Stomach (tissue), 8 donors: ENCODE measurements at regions not wholly inside any gene's neighbourhood (a gene's known extent, or its start where the extent isn't known, plus 50 kb on each side); places are given as distances from the start of the nearest gene placed in this dataset.

Experiments
- DNase-seq, 2 donors: peaks; one replicate each; pipeline versions ENCODE4 v3.0.0 to v3.0.0-alpha.2; 2013 to 2019
- H3K27ac ChIP-seq, 5 donors: fragments of 200-600 bp in 4 of 5; sonication (generic) in 4 of 5; one replicate each; pipeline ENCODE4 v1.5.1; 2013 to 2019; ENCODE audit warnings: mild to moderate bottlenecking in 1 of 5, moderate library complexity in 1 of 5
- H3K27me3 ChIP-seq, 3 donors: fragments of 200-600 bp; sonication (generic); one replicate each; pipeline ENCODE4 v1.5.1; 2017 to 2019; ENCODE audit warnings: mixed run types in 1 of 3
- H3K36me3 ChIP-seq, 4 donors: fragments of 200-600 bp; sonication (generic); 1 replicate in 3 of 4; 2 replicates in 1 of 4; pipeline ENCODE4 v1.5.1; 2016 to 2019
- H3K4me1 ChIP-seq, 4 donors: fragments of 200-600 bp; sonication (generic); one replicate each; pipeline ENCODE4 v1.5.1; 2016 to 2019
- H3K4me3 ChIP-seq, 4 donors: fragments of 200-600 bp; sonication (generic) in 3 of 4; one replicate each; pipeline ENCODE4 v1.5.1; 2016 to 2019; ENCODE audit warnings: mild to moderate bottlenecking in 1 of 4
- H3K9me3 ChIP-seq, 4 donors: fragments of 200-600 bp; sonication (generic); one replicate each; pipeline ENCODE4 v1.5.1; 2016 to 2019
- EP300 ChIP-seq: sonication (generic); formaldehyde crosslinking; IDR thresholded peaks from one replicate; pipeline ENCODE4 v1.6.1; 2017; ENCODE audit warnings: antibody characterized with exemption
- POLR2A ChIP-seq, 4 donors: fragments of 450-650 bp; IDR thresholded peaks; one replicate each; pipeline ENCODE4 v1.6.1; 2016; ENCODE audit warnings: antibody characterized with exemption in 4 of 4, control low read depth in 2 of 4, mild to moderate bottlenecking in 1 of 4, moderate library complexity in 1 of 4
- POLR2AphosphoS5 ChIP-seq, 3 donors: sonication (generic); formaldehyde crosslinking; IDR thresholded peaks; one replicate each; pipeline ENCODE4 v1.6.1; 2016; ENCODE audit warnings: antibody characterized with exemption in 3 of 3
- WGBS, 5 donors: extraction: QIAGEN DNeasy Blood & Tissue Kit in 3 of 5; methylation state at CpG; one replicate each; pipeline versions ENCODE4 v1.1.5 to v1.1.7; 2013 to 2018; 5-methylcytosine and 5-hydroxymethylcytosine counted together
- intact Hi-C: fragments of 100-400 bp; cut with DNase I; formaldehyde crosslinking; loops from one replicate; pipeline ENCODE4 v1.15.1; 2023; ENCODE audit warnings: low total_unique reads
- TF ChIP-seq, protein P1 (sequence below), 7 experiments: fragments of 450-650 bp in 4 of 7; fragments of 200-600 bp in 3 of 7; sonication (generic) in 3 of 7; IDR thresholded peaks; one replicate each; pipeline ENCODE4 v1.5.1; 2016 to 2019; ENCODE audit warnings: antibody characterized with exemption in 7 of 7, control low read depth in 2 of 7, mild to moderate bottlenecking in 1 of 7
- donor health status: healthy with polysubstance abuse.
- donor health status: Bipolar disorder and iron deficiency.
- donor health status: healthy.

DNA sequence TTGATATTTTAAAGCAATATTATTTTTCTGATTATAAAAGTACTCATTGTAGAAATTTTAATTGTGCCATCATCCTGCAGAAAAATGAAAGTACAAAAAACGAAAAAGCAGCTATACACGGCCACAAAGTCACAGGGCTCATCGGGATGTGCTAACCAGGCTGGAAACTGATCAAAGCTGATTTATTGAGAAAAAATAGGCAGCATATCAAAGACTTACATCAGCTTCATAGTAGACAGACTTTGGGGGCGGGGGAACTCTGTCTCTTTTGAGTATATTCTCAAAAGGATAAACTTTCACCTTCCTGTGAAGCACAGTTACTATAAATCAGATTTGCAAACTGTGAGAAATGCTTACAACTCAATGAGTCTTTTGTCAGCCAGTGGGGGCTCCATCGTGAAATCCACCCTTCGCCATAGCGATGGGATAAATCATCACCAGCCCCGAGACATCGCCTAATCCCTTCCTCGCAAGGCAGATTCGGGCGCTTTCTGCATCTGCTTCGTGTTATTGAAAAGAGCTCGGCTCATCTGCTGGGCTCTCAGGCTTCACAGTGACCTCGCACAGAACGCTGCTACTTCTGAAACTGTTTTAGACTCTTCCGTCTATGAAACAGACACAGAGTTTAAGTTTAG, 69.2 kb upstream of the ERG start:
- WGBS, 5 donors: 47 to 65% (median 53%) methylated on average over 17 of the region's 17 CpGs
- Histone ChIP-seq H3K27ac (no peak overlapping the region), H3K4me1 (peaks cover 0 to 5% (median 0%) of the 10 kb centered on the region in 4 donors), H3K4me3 (peak overlapping the region in 3 of 4 donors; percentile 4 to 16 (median 7)), H3K9me3 (no peaks in the 10 kb centered on the region), H3K36me3 (no peaks in the 10 kb centered on the region), H3K27me3 (peaks cover 0 to 31% (median 8%) of the 10 kb centered on the region in 3 donors)
- intact Hi-C loops: no loop called here
- TF ChIP-seq, protein P1, sequence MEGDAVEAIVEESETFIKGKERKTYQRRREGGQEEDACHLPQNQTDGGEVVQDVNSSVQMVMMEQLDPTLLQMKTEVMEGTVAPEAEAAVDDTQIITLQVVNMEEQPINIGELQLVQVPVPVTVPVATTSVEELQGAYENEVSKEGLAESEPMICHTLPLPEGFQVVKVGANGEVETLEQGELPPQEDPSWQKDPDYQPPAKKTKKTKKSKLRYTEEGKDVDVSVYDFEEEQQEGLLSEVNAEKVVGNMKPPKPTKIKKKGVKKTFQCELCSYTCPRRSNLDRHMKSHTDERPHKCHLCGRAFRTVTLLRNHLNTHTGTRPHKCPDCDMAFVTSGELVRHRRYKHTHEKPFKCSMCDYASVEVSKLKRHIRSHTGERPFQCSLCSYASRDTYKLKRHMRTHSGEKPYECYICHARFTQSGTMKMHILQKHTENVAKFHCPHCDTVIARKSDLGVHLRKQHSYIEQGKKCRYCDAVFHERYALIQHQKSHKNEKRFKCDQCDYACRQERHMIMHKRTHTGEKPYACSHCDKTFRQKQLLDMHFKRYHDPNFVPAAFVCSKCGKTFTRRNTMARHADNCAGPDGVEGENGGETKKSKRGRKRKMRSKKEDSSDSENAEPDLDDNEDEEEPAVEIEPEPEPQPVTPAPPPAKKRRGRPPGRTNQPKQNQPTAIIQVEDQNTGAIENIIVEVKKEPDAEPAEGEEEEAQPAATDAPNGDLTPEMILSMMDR (IDR thresholded peaks at IDR 0.05): no peak
- TF ChIP-seq EP300 (no peak), POLR2AphosphoS5 (IDR thresholded peaks at IDR 0.05) (no peak), POLR2A (IDR thresholded peaks at IDR 0.05) (no peak)
- DNase-seq: peak in 1 of 2 donors; percentile 44

DNA sequence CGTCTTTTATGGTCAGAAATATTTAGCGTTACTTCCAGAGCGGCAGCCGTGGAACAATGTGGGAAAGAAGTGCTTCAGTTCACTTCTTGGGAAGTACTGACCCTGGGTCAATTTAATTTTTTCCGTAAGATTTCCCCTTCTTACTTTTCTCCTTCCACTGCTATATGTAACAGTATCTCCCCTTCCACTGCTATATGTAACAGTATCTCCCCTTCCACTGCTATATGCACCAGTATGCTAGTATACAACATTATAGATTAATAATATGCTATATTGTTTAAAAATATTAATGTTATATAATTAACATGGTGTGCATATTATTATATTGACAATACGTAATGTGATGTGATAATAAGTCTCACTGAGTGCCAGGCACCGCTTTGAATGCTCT, 69.7 kb upstream of the ERG start:
- Histone ChIP-seq H3K27me3 (peaks cover 0 to 31% (median 8%) of the 10 kb centered on the region in 3 donors), H3K4me1 (peaks cover 0 to 5% (median 0%) of the 10 kb centered on the region in 4 donors), H3K4me3 (peak overlapping the region in 1 of 4 donors; percentile 7), H3K27ac (no peak overlapping the region), H3K36me3 (no peaks in the 10 kb centered on the region), H3K9me3 (no peaks in the 10 kb centered on the region)
- intact Hi-C loops: no loop called here
- no peak for TF ChIP-seq EP300
- TF ChIP-seq, protein P1 (IDR thresholded peaks at IDR 0.05): no peak
- no peak for TF ChIP-seq POLR2A (IDR thresholded peaks at IDR 0.05)
- no peak for TF ChIP-seq POLR2AphosphoS5 (IDR thresholded peaks at IDR 0.05)
- WGBS, 5 donors: 58 to 78% (median 76%) methylated on average over 7 of the region's 7 CpGs
- DNase-seq: no peak

DNA sequence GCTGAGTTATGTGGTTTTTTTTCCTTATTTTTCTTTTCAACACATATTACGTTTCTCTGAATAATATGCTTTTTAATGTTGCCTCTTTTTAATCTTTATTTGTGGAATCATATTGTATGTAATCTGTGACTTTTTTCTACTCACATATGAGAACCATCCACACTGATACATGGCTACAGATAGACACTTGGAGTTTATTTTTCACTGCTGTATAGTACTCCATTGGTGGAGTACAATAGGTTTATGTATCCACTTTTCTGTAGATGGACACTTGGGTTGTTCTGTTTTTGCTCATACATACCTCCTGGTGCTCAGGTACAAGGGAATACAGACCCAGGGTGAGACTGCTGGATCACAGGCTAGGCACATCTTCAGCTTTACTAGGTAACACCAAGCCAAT, 71.5 kb upstream of the ERG start:
- Histone ChIP-seq H3K36me3 (no peaks in the 10 kb centered on the region), H3K4me1 (peaks cover 0 to 5% (median 0%) of the 10 kb centered on the region in 4 donors), H3K9me3 (no peaks in the 10 kb centered on the region), H3K27ac (no peak overlapping the region), H3K4me3 (no peak overlapping the region), H3K27me3 (peaks cover 0 to 31% (median 8%) of the 10 kb centered on the region in 3 donors)
- WGBS, 5 donors: 74 to 89% (median 85%) methylated on average over 1 of the region's 1 CpG
- intact Hi-C loops: no loop called here
- TF ChIP-seq EP300: no peak
- no peak for TF ChIP-seq POLR2A (IDR thresholded peaks at IDR 0.05)
- no peak for TF ChIP-seq POLR2AphosphoS5 (IDR thresholded peaks at IDR 0.05)
- TF ChIP-seq, protein P1 (IDR thresholded peaks at IDR 0.05): no peak
- no peak for DNase-seq

DNA sequence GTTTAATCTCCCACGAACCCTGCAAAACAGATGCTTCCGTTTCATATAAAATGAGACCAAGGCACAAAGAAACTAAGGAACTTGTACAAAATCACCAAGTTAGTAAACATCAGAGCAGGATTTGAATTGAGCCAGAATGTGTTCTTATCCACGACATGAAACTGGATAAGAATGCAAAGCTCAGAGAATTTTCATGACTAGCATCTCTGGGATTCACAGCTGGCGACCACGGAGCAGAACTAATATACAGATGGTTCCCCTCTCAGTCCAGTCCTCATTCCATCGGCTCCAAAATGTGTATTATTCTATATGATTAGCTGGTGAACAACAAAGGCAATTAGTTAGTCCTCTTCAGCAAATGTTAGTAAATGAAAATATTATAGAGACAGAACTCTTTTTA, 72.3 kb upstream of the ERG start:
- no peak for DNase-seq
- Histone ChIP-seq H3K9me3 (no peaks in the 10 kb centered on the region), H3K4me1 (peaks cover 0 to 5% (median 0%) of the 10 kb centered on the region in 4 donors), H3K4me3 (no peak overlapping the region), H3K36me3 (no peaks in the 10 kb centered on the region), H3K27me3 (peaks cover 0 to 31% (median 8%) of the 10 kb centered on the region in 3 donors), H3K27ac (no peak overlapping the region)
- intact Hi-C loops: no loop called here
- WGBS, 5 donors: 54 to 75% (median 71%) methylated on average over 6 of the region's 6 CpGs
- TF ChIP-seq, protein P1 (IDR thresholded peaks at IDR 0.05): no peak
- TF ChIP-seq POLR2AphosphoS5 (IDR thresholded peaks at IDR 0.05) (no peak), EP300 (no peak), POLR2A (IDR thresholded peaks at IDR 0.05) (no peak)
